Prostate gland (tissue), 2 donors: ENCODE measurements at regions not wholly inside any gene's neighbourhood (a gene's known extent, or its start where the extent isn't known, plus 50 kb on each side); places are given as distances from the start of the nearest gene placed in this dataset.

Source experiments
- CTCF ChIP-seq, 4 experiments: fragments of 200-600 bp in 2 of 4; fragments of 450-650 bp in 2 of 4; sonication (generic) in 2 of 4; IDR thresholded peaks; 1 replicate in 3 of 4; 2 replicates in 1 of 4; pipeline ENCODE4 v1.5.1; 2016 to 2019; ENCODE audit warnings: antibody characterized with exemption in 4 of 4, mild to moderate bottlenecking in 2 of 4, moderate library complexity in 2 of 4
- POLR2AphosphoS5 ChIP-seq: sonication (generic); formaldehyde crosslinking; IDR thresholded peaks from one replicate; pipeline ENCODE4 v1.6.1; 2017; ENCODE audit warnings: antibody characterized with exemption

GRCh38 chr1:212542761-212543187, 65.8 kb upstream of the ATF3 start:
- no peak for TF ChIP-seq CTCF (IDR thresholded peaks at IDR 0.05)
- no peak for TF ChIP-seq POLR2AphosphoS5
